Kidney glomerular epithelial cell (primary cell): ENCODE measurements at regions not wholly inside any gene's neighbourhood (a gene's known extent, or its start where the extent isn't known, plus 50 kb on each side); places are given as distances from the start of the nearest gene placed in this dataset.
A peak's percentile ranks its signal among the peaks of the same experiment; 100 is the strongest.

Experiments
- DNase-seq: peaks from one replicate; lab custom pipeline; 2025; lab: John Stamatoyannopoulos, UW

- DNase-seq = no peak
Measured at GRCh38 chr6:87936065-87936464, 111.6 kb upstream of the SPACA1 start.

- no peak for DNase-seq
Measured at GRCh38 chr6:87935196-87935595, 112.4 kb upstream of the SPACA1 start.

- DNase-seq = no peak
Measured at GRCh38 chr6:87932361-87932760, 115.3 kb upstream of the SPACA1 start.

- peak; percentile 83 for DNase-seq
Measured at GRCh38 chr6:87929843-87930288, 117.8 kb upstream of the SPACA1 start.

GRCh38 chr6:87926687-87927086, 121.0 kb upstream of the SPACA1 start:
- DNase-seq = no peak

- no peak for DNase-seq
Measured at GRCh38 chr6:87926072-87926471, 121.6 kb upstream of the SPACA1 start.

- no peak for DNase-seq
Measured at GRCh38 chr6:87925373-87926060, 122.1 kb upstream of the SPACA1 start.

- no peak for DNase-seq
Measured at GRCh38 chr6:87923389-87924050, 124.1 kb upstream of the SPACA1 start.

- DNase-seq = no peak
Measured at GRCh38 chr6:87922947-87923330, 124.7 kb upstream of the SPACA1 start.

- no peak for DNase-seq
Measured at GRCh38 chr6:87922196-87922946, 125.3 kb upstream of the SPACA1 start.

- no peak for DNase-seq
Measured at GRCh38 chr6:87921034-87921433, 126.6 kb upstream of the SPACA1 start.

- no peak for DNase-seq
Measured at GRCh38 chr6:87920245-87920644, 127.4 kb upstream of the SPACA1 start.

- no peak for DNase-seq
Measured at GRCh38 chr6:87919416-87919815, 128.2 kb upstream of the SPACA1 start.

GRCh38 chr6:87919001-87919400, 128.6 kb upstream of the SPACA1 start:
- no peak for DNase-seq

- peak; percentile 30 for DNase-seq
Measured at GRCh38 chr6:87918461-87918941, 129.1 kb upstream of the SPACA1 start.

GRCh38 chr6:87917886-87918285, 129.8 kb upstream of the SPACA1 start:
- DNase-seq = no peak

- no peak for DNase-seq
Measured at GRCh38 chr6:87916446-87916845, 131.2 kb upstream of the SPACA1 start.

- DNase-seq = no peak
Measured at GRCh38 chr6:87914637-87915395, 132.8 kb upstream of the SPACA1 start.

GRCh38 chr6:87913974-87914373, 133.7 kb upstream of the SPACA1 start:
- DNase-seq = no peak

GRCh38 chr6:87912102-87912501, 135.5 kb upstream of the SPACA1 start:
- no peak for DNase-seq

- DNase-seq = peak; percentile 76
Measured at GRCh38 chr6:87909849-87910248, 137.8 kb upstream of the SPACA1 start.
